NK-92 treated with Interleukin-12 subunit alpha and Interleukin-12 subunit beta, amount 100 ng/mL, for 24 hours (cell line): ENCODE measurements at regions not wholly inside any gene's neighbourhood (a gene's known extent, or its start where the extent isn't known, plus 50 kb on each side); places are given as distances from the start of the nearest gene placed in this dataset.
"Not testable (repeated sequence)": the region's sequence is repeated elsewhere in the genome, so short reads cannot be mapped to it uniquely, and the experiment has no call there.

ENCODE experiments used
- DNase-seq: peaks from one replicate; lab custom pipeline; 2025; lab: John Stamatoyannopoulos, UW

DNA sequence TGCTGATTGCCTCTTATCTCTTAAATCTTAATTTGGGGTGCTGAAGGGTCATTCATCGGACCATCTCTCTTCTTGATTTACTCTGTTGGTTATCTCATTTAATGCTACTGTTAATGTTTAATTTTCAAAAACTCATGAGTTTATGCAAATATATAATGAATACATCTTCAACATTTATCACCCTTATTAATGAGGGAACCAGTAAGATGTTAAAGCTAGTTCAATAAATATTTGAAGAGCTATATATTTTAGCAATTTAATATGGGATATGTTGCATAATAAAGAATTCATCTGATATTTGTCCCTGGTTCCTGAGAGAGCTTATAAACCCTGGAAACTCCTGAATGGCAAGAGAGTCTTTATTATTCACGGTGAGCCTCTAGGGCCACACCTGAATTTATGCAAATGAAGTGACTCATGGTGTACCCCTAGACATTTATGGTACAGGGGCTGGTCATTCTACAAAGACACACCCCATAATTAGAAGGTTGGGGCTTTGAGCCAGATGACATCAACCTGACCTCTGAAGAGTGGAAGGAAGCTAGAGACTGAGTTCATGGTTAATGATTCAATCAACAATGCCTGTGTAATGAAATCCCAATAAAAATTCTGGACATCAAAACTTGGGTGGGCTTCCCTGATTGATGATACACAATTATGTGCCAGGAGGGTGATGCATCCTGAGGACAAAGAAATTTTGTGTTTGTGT is 339.5 kb upstream of the ZNF608 start:
- DNase-seq, result no peak

DNA sequence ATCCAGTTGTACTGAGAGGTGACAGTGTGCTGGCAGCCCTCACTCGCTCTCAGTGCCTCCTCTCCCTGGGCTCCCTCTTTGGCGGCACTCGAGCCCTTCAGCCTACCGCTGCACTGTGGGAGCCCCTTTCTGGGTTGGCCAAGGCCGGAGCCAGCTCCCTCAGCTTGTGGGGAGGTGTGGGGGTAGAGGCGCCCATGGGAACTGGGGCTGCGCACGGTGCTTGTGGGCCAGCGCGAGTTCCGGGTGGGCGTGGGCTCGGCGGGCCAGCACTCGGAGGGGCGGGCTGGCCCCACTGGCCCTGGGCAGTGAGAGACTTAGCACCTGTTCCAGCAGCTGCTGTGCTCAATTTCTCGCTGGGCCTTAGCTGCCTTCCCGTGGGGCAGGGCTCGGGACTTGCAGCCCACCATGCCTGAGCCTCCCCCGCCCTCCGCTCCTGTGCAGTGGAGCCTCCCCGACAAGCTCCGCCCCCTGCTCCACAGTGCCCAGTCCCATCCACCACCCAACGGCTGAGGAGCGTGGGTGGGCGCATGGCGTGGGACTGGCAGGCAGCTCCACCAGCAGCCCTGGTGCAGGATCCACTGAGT is 342.2 kb upstream of the ZNF608 start:
- no peak for DNase-seq

DNA sequence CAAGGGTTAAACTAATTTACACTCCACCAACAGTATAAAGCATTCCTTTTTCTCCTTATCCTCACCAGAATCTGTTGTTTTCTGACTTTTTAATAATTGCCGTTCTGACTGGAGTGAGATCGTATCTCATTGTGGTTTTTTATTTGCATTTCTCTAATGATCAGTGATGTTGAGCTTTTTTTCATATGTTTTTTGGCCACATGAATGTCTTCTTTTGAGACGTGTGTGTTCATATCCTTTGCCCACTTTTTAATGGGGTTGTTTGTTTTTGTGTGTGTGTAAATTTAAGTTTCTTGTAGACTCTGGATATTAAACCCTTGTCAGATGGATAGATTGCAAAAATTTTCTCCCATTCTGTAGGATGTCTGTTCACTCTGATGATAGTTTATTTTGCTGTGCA is 345.7 kb upstream of the ZNF608 start:
- not testable (repeated sequence) for DNase-seq

DNA sequence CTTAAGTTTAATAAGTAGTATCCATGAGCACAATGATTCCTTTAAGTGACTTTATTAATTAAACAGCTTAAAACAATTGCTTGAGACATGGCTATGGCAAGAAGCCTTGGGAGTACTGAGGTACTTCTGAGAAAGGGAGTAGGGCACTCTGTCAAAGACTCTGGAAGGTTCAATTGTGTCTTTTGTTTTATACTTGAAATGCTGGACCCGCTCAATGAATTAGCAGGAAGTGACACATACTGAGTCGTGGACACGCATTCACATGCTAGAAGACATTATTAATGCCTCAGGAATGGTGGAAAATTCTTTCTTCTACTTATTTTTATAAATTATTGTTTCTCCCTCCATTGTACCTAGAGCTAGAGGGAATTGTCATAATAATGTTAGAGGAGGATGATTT is 347.3 kb upstream of the ZNF608 start:
- DNase-seq, result no peak

DNA sequence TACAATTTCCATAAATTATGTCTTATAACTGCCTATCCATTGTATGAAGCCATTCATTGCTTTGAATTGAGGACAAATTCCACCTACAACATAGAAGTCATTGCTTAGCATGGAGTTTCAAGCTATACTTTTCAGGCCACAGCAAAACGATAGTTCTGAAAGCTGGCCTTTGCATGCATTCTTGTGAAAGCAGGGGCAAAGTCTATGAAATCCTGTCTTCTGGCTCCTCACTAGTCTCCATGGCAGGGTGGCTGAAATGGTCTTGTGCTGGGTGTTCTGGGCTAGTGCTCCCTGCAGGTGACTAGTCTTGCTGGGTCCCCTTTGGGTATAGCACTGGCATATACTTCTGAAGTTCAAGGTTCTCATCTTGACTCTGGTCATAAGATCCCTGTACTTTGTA is 353.9 kb upstream of the ZNF608 start:
- DNase-seq, result no peak

DNA sequence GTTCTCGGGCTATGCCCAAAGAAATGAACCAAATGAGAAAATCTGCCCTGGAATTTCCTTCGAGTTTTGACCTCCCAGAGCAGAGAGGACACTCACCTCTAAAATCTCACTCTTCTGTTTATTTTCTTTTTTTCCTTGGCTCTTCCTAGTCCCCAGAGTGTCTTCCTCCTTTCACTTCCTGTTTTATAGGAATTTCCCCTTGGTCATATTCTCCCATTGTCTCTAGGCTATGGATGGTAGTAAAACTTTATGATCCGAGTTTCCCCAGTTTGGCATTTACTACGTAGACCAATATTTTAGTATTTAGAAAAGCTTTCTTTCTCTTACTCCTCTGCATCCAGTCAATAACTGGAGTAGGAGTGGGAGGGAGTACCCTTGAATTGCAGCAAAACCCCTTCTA is 354.5 kb upstream of the ZNF608 start:
- no peak for DNase-seq

DNA sequence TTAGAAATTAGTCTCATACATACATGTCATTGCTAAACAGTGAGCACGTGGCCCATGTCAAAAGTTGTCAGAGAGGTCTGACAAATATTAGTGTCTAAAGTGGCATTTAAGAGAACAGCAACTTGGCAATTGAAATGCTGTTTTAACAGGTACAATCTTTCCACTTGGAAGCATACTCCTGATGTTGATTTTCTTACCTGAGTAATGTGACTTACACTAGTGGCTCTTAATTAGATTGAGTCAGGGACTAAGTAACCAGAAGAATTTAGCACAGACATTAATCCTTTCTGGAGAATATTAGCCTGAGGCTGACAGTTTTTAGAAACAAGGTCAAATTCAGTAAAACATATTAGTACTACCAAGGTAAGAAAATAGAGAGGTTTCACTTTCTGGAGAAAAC is 357.0 kb upstream of the ZNF608 start:
- DNase-seq, result no peak

DNA sequence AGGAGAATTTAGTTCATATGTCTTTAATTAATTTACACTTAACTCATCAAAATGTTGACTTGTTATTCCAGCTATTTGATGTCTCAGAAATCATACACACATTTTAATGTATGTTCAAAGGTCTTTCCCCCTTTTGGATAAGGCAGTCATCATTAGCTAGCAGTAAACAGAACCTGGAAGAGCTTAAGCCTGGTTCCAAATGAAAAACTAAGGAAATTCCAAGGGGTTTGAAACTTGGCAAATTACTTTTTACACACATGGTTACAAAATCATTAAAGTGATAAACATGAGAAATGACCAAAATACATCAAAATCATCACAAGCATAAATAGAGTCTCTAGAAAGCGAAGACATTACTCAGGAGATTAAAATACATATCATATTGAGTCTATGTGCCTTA is 359.8 kb upstream of the ZNF608 start:
- DNase-seq, result no peak

DNA sequence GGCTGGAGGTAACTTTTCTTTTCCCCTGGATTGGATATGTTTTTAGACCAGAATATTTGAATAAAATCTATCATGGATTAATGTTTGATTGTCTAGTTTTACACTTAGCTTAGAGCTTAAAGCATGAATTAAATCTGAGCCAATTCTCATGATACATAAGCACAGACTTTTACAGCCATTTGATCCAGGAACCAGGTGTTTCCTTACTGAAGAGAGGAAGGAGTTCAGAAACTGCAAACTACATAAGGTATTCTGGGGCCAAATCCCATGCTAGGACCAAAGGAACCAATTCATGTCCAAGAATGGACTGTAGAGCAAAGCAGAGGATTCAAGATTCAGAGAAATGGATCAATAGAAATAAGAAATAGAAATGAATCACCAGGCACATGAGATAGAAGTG is 360.4 kb upstream of the ZNF608 start:
- no peak for DNase-seq

DNA sequence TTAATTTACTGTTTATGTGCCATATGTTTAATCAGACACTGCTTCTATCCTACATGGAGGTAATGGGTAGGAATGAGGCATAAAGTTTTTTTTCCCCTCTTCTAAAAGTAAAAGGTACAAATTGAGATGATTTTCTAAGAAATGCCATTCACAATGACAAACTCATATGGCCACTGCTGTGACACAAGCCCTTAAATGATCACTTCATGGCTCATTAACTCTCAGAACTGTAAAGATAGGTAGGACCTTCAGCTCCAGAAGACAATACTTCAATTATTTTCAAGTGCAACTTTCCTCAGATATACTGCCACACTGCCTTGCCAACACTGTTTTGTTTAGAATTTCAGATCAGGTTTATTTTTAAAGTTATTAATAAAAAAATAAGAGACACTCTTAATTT is 362.9 kb upstream of the ZNF608 start:
- no peak for DNase-seq

DNA sequence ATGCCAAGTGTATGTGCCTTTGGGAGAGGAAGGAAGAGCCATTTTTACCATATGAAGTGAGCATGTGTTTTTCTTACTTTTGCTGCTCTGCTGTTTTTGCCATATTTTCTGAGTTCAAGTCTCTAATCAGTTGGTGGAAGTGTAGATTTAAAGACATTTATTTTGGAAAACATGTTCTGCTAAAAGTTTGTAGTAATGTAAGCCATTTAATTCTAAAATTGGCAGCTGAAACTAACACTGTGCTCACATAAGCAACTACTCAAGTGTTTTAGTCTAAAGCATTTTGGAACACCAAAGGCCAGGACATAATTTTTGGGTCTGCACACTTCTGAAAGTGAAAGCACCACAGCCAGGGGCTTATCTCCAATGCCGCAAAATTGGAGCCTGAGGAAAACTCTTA is 363.4 kb upstream of the ZNF608 start:
- DNase-seq, result no peak

DNA sequence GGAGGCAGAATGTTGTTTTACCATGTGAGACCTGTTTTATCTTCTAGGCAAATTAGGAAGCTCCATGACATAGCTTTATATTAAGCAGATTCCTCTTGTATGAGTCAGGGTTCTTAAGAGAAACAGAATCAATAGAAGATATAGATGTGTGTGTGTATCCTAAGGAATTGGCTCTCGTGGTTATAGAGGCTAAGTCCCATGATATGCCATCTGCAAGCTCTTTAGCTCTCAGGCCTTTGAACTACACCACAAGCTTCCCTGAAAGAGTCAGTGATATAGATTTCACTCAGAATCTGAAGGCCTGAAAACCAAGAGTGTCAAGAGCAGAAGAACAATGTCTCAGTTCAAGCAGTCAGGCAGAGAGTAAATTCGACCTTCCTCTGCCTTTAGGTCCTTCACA is 365.8 kb upstream of the ZNF608 start:
- DNase-seq, result no peak

DNA sequence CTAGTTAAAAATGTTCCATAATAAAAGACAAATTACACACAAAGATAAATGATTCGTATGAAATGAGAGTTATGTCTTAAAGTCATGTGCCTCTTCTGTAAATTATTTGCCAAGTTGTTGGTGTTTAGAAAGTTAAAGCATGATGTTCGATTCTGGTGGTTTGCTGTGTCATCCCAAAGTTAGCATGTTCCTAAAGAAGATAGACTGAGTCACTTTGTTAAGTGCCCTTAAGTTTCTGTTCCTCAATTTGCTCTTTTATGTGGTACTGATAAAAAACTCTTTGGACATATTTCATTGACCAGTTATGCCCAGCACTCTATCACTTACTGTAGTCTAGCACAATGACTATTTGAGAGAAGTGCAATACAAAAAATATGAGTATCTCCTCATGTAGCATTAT is 366.9 kb upstream of the ZNF608 start:
- DNase-seq, result no peak

DNA sequence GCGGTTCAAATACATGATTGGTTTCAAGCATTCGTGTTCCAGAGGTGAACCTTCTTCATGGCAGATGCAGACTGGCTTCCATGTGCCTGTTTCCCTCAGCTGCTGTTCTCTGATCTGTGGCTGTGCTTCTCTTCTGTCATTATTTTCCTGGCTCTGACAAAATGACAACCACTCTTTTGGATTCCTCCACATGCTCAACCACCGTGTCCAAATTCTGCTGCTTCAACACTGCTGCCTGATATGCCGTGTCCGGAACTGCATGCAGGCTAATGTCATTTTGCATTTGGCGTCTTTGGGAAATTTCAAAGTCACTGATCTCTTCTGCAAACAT is 368.7 kb upstream of the ZNF608 start:
- DNase-seq, result no peak

DNA sequence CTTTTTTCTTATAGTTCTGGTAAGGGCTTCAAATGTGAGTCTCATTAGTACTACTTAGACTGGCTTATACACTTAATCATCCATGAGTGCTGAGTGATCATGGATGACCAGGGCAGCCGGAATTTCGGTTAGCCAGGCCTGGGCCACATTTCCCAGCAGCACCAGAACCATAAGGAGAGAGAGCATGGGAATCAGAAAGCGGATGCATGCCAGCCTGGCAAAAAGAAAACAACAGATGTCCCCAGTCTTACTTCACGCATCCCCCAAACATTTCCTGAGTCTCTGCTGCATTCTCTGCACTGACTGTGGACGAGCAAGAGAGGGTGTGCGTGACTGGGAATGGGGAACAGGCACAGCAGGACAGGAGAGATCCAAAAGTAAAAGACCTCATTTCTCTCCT is 371.1 kb upstream of the ZNF608 start:
- DNase-seq, result no peak

DNA sequence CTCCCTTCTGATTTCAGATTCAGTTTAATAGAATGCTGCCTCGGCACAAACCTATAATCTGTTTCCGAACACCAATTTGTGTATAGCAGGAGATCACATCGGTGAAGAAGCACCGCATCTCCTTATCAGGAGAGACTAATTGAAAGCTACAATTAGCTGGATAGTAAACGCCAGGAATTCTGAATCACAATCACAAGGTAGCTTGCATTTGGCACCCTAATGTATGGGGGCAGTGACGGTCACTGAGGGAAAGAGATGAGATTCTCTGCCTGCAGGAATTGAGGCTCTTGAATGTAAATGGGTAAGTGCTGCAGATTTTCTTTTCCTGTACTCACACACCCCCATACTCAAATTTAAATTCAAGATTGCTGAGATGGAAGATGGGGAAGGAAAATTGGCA is 373.6 kb upstream of the ZNF608 start:
- DNase-seq, result no peak

DNA sequence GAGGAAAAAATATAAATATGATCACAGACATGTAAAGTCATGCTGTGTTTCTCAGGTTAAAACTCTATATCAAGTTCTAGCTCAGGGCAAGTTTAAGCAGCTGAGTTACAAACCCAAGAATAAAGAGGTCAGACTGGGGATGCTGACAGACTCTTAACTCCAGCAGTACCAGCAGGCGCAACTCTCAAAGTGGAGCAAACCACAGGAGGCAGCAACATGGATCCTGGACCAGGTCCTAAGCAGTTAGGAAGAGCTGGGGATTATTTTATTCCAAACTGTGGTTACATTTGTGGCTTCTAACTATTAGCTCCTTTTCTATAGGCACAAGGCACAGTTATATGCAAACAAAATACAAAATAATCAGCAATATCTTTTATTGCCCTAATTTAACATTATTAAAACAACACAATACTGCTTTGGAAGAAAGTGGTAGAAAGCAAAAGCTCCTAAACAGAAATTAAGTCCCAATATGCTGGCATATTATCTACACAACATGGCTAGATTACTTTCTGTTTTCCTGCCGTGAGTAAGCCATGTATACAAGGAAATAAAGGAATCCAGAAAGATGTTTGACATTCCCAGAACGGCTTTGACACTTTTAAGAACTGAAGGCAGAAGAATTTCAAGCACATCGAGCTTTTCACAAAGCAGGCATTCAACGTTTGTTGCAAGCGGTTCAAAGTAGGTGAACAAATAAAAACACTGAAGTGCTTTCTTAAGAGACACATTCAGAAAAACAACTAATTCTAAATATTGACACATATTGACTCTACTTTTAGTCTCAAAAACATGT is 378.8 kb upstream of the ZNF608 start:
- DNase-seq, result no peak

DNA sequence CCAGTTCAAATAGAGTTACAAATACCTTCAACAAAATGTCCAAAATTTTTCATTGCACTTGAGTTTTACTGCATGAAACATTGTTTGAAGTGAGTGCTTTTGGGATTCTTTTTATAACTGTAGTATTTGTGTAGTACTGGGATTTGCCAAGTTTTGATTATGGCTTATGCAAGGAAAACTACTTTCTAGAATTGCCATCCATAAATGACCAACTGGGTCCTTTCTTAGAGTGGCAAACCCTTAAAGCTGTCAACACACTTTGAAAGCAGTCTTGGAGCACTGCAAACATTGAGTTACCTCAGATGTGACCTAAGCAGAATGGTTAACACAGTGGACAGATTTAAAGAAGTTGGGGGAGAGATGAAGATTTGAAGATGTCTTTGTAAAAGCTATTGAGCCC is 379.6 kb upstream of the ZNF608 start:
- no peak for DNase-seq

DNA sequence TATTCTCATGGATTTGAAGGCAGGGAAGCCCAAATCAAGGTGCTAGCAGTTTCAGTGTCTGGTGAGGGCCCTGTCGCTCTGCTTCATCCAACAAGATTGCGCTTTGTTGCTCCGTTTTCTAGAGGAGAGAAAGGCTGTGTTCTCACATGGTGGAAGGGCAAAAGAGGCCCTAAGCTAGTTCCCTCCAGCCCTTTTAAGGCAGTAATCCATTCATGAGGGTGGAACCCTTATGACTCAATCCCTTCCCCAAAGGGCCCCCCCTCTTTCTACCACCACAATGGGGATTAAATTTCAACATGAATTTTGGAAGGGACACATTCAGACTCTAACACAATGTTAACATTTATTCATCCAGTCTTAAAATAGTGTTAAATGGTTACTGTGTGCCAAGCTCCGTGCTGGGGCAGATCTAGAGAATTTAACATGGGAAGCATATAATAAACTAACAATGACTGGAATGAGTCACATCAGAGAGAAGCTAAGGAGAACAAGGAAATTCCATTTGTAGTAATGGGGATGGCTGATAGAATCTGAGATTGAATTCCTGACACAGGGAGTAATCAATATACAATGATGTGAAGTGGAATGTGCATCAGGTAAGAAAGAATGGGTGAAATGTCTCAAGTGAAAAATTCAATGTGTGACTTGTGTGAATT is 382.8 kb upstream of the ZNF608 start:
- DNase-seq, result no peak

DNA sequence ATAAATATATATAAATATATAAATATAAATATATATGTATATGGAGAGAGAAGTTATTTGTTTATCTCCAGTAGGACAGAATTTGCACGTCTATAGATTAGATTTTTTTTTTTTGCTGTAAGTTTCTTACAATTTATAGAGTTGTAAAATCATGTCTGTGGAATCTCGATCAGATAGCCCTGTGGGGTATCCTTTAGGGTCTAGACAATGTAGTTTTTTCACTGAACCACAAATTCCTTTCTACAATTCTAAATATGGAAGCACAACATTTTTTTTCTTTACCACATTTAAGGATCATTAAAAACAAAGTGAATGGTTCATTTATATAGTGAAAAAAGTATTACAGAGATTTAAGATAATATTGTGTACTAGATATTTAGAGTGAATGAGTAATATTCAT is 384.2 kb upstream of the ZNF608 start:
- DNase-seq, result no peak

DNA sequence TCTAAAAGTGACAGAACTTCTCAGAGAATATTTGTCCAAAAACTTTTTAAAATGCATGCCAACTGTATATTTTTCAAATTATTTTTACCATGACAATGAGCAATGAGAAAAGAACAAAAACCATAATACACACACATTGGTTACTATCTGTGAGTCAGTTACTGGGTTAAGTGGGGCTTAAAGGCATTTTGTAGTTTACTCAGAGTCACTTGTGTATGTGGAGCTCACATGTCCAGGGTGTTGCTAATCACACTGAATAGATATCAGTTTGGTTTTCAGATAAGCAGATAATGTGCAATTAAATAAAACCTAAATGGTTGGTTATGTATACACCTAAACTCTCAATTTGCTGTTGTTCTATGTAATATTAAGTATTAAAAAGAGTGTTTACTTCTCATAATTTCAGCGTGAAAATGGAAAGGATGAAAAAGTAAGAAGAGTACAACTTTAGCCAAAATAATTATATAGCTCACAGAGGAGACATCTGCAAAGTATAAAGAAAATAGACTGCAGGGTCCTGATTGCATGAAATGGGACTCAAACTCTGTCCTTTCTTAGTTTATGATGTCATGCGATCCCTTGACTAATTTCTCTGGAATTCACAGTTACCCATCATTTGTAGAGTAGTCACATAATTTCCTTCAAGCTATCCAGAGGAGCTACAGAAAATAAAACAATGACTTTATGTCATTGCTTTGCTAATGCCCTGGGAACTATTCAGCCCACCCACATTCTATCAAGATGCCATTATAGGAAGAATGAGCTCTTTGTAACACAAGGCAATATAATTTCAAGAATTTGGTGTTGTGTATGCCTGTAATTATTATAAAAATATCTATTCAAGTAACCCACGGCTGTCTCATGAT is 388.0 kb upstream of the ZNF608 start:
- DNase-seq, result no peak

DNA sequence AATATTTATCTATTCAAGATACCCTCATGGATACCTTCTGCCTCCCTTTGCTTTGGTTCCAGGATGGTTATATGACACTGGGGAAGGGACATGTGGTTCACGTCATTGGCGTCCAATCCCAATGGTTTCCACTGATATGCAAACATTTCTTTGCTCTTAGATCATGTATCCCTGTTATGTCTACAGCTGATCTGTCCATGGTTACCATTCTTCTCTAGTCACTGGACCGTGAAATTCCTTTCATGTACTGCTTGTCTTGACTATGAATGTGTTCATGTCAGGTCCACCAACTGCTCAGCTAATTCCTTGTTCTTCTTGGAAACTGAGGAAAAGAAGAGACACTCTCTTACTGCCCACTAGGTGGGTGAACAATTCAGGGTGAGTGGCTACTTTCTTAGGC is 391.1 kb upstream of the ZNF608 start:
- no peak for DNase-seq
